GM18508 (cell line): ENCODE measurements at regions not wholly inside any gene's neighbourhood (a gene's known extent, or its start where the extent isn't known, plus 50 kb on each side); places are given as distances from the start of the nearest gene placed in this dataset.

Source experiments
- ATAC-seq: cut with Tn5 transposase; IDR thresholded peaks from one replicate; pipeline ENCODE4 v1.9.1; 2021; ENCODE audit warnings: moderate number of reproducible peaks; ENCODE audit not compliant: insufficient read depth, unreplicated experiment

- no peak for ATAC-seq
Observed at GRCh38 chr2:104429639-104430358, 424.1 kb upstream of the POU3F3 start.

GRCh38 chr2:104430359-104430740 is 423.6 kb upstream of the POU3F3 start:
- ATAC-seq: no peak

GRCh38 chr2:104430852-104431251 is 423.1 kb upstream of the POU3F3 start:
- ATAC-seq: no peak

GRCh38 chr2:104431701-104432121 is 422.2 kb upstream of the POU3F3 start:
- ATAC-seq: no peak

- ATAC-seq: no peak
Observed at GRCh38 chr2:104432401-104432800, 421.5 kb upstream of the POU3F3 start.

GRCh38 chr2:104432991-104433390 is 420.9 kb upstream of the POU3F3 start:
- ATAC-seq: no peak

GRCh38 chr2:104433657-104434056 is 420.3 kb upstream of the POU3F3 start:
- no peak for ATAC-seq

- peak; percentile 63 for ATAC-seq
Observed at GRCh38 chr2:104434318-104434792, 419.6 kb upstream of the POU3F3 start.

- ATAC-seq: no peak
Observed at GRCh38 chr2:104434966-104435365, 418.9 kb upstream of the POU3F3 start.

- no peak for ATAC-seq
Observed at GRCh38 chr2:104438481-104438880, 415.4 kb upstream of the POU3F3 start.

- ATAC-seq: no peak
Observed at GRCh38 chr2:104443145-104443544, 410.8 kb upstream of the POU3F3 start.

GRCh38 chr2:104444392-104444791 is 409.5 kb upstream of the POU3F3 start:
- no peak for ATAC-seq

- ATAC-seq: no peak
Observed at GRCh38 chr2:104444889-104445288, 409.0 kb upstream of the POU3F3 start.

- ATAC-seq: no peak
Observed at GRCh38 chr2:104447831-104448434, 406.0 kb upstream of the POU3F3 start.

- no peak for ATAC-seq
Observed at GRCh38 chr2:104448661-104449440, 405.1 kb upstream of the POU3F3 start.

GRCh38 chr2:104452558-104452957 is 401.4 kb upstream of the POU3F3 start:
- no peak for ATAC-seq

GRCh38 chr2:104462731-104463130 is 391.2 kb upstream of the POU3F3 start:
- ATAC-seq: no peak

GRCh38 chr2:104465981-104466380 is 387.9 kb upstream of the POU3F3 start:
- no peak for ATAC-seq

GRCh38 chr2:104468846-104469245 is 385.1 kb upstream of the POU3F3 start:
- ATAC-seq: no peak

GRCh38 chr2:104472076-104472475 is 381.8 kb upstream of the POU3F3 start:
- ATAC-seq: no peak

GRCh38 chr2:104473546-104473945 is 380.4 kb upstream of the POU3F3 start:
- no peak for ATAC-seq
